AG04450 (cell line): ENCODE measurements at regions not wholly inside any gene's neighbourhood (a gene's known extent, or its start where the extent isn't known, plus 50 kb on each side); places are given as distances from the start of the nearest gene placed in this dataset.

ENCODE experiments used
- CTCF ChIA-PET: fragments of 300-600, 350-600 bp; formaldehyde crosslinking; extraction: SDS; loops from one replicate; lab custom pipeline; 2022; ENCODE audit warnings: antibody characterized with exemption, inconsistent platforms; lab: Charles Lee
- POLR2A ChIA-PET: fragments of 350-600 bp; formaldehyde crosslinking; extraction: SDS; loops from one replicate; lab custom pipeline; 2021; ENCODE audit warnings: antibody characterized with exemption, inconsistent platforms; lab: Yijun Ruan, JAX
- DNase-seq: peaks from one replicate; pipeline ENCODE4 v3.0.0-alpha.2; 2011; ENCODE audit warnings: low read depth, low spot score
- H3K27ac ChIP-seq: one replicate; pipeline ENCODE4 v1.5.1; 2012; ENCODE audit warnings: low read depth, low read length, control low read depth
- H3K27me3 ChIP-seq: one replicate; pipeline ENCODE4 v1.6.0; 2012; ENCODE audit warnings: low read length; ENCODE audit not compliant: control insufficient read depth, insufficient read depth
- H3K4me3 ChIP-seq: 2 replicates; pipeline ENCODE4 v1.5.1; 2011; ENCODE audit warnings: mild to moderate bottlenecking, low read depth, low read length, control low read depth
- H3K9me3 ChIP-seq: 2 replicates; pipeline ENCODE4 v1.5.1; 2012; ENCODE audit warnings: low read length; ENCODE audit not compliant: control insufficient read depth, insufficient read depth
- CTCF ChIP-seq: IDR thresholded peaks from 2 replicates; pipeline ENCODE4 v1.5.1; 2011; ENCODE audit warnings: low read depth, low read length, control low read depth, inconsistent platforms

- Histone ChIP-seq H3K27me3 (no peaks in the 10 kb centered on the region), H3K9me3 (no peaks in the 10 kb centered on the region), H3K4me3 (no peak overlapping the region), H3K27ac (no peak overlapping the region)
- CTCF ChIA-PET: interaction anchor here (0.6 kb wide), 2 partner anchors 54 to 86 kb away, joined by 3 to 4 read pairs; no protein-coding TSS in a partner anchor
- POLR2A ChIA-PET: no interaction called here
- DNase-seq: no peak
- TF ChIP-seq CTCF: no peak
Measured at GRCh38 chr2:104923665-104924064, 69.8 kb downstream of the POU3F3 start.

GRCh38 chr2:104929663-104930062 is 75.7 kb downstream of the POU3F3 start:
- DNase-seq: no peak
- Histone ChIP-seq H3K9me3 (no peaks in the 10 kb centered on the region), H3K27me3 (peaks cover 4% of the 10 kb centered on the region), H3K4me3 (no peak overlapping the region), H3K27ac (no peak overlapping the region)
- no peak for TF ChIP-seq CTCF
- POLR2A ChIA-PET: no interaction called here
- CTCF ChIA-PET: no interaction called here

- no peaks in the 10 kb centered on the region for H3K9me3 ChIP-seq
- POLR2A ChIA-PET: no interaction called here
- no peak overlapping the region for H3K4me3 ChIP-seq
- no peak for DNase-seq
- CTCF ChIA-PET: no interaction called here
- no peak overlapping the region for H3K27ac ChIP-seq
- H3K27me3 ChIP-seq: peaks cover 4% of the 10 kb centered on the region
- no peak for TF ChIP-seq CTCF
Measured at GRCh38 chr2:104930732-104931131, 76.8 kb downstream of the POU3F3 start.

- no peak for DNase-seq
- no peak for TF ChIP-seq CTCF
- ChIA-PET CTCF (no interaction called here), POLR2A (interaction anchor here (0.7 kb wide), 1 partner anchor 1424 kb away, joined by 4 read pairs; no protein-coding TSS in a partner anchor)
- H3K4me3 ChIP-seq: no peak overlapping the region
- H3K27ac ChIP-seq: no peak overlapping the region
- H3K27me3 ChIP-seq: peaks cover 4% of the 10 kb centered on the region
- H3K9me3 ChIP-seq: no peaks in the 10 kb centered on the region
Measured at GRCh38 chr2:104932243-104932642, 78.3 kb downstream of the POU3F3 start.

- TF ChIP-seq CTCF: no peak
- Histone ChIP-seq H3K9me3 (no peaks in the 10 kb centered on the region), H3K27ac (no peak overlapping the region), H3K4me3 (no peak overlapping the region), H3K27me3 (peaks cover 4% of the 10 kb centered on the region)
- no peak for DNase-seq
- POLR2A ChIA-PET: no interaction called here
- CTCF ChIA-PET: no interaction called here
Measured at GRCh38 chr2:104933151-104933917, 79.4 kb downstream of the POU3F3 start.
